NCI-H187 treated with DMSO at 0.1 percent for 48 hours (cell line): ENCODE measurements at regions not wholly inside any gene's neighbourhood (a gene's known extent, or its start where the extent isn't known, plus 50 kb on each side); places are given as distances from the start of the nearest gene placed in this dataset.
A peak's percentile ranks its signal among the peaks of the same experiment; 100 is the strongest.

ENCODE experiments used
- DNase-seq: peaks from one replicate; lab custom pipeline; 2025; lab: John Stamatoyannopoulos, UW

DNA sequence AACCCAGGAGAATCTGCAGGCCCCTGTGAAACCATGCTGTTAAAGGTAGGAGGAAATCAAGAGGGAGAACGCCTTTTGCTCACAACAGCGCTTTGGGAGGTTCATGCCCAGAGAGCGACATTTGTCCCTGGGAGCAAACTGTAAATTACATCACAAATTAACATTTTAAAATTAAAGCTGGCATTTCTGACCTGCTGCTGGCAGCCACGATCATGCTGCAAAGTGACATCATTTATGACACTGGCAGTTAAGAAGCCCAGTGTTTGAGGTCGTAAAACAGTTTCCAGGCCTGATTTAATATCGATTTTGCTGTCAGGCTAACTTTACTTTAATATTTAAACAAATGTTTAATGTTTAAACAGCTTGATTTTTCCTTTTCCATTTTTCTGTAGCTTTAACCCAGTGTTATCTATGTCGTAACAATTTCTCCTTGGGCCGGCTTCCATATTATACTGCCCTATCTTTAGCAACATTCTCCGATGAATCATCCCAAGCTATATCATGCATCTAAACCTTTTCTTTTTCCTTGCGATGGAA is 86.5 kb upstream of the NPVF start:
- no peak for DNase-seq

DNA sequence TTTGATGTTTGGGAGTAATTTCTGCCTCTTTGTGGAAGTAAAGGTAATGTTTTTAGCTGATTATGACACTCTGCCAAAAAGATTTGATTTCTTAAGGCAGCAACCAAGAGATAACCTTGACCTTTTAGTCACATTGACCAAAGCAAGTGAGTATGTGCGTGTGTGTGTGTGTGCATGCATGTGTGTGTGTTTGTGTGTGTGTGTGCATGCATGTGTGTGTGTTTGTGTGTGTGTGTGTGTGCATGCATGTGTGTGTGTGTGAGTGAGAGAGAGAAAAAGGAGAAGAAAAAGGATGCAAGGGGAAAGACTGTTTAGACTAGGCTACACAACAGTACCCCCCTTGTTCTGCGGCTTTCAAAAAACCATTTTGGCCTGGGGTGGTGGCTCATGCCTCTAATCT is 88.1 kb upstream of the NPVF start:
- no peak for DNase-seq

DNA sequence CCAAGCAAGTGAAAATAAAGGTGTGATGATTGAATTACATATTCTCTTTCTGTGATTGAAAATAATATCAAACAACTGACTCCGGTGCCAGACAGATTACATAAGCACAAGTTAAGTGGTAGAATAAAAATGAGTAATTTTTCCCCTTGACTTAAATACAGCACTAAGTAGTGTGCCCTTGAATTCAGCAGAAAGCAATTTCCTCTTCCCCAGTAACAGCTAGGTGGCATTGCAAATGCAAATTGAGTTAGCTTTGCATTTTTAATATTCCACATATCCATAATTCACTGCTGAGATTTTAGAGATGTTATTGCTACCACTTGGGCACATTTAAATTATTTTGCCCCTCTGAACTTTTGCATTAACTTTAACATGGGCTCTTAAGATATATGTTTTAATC is 89.8 kb upstream of the NPVF start:
- DNase-seq = no peak

DNA sequence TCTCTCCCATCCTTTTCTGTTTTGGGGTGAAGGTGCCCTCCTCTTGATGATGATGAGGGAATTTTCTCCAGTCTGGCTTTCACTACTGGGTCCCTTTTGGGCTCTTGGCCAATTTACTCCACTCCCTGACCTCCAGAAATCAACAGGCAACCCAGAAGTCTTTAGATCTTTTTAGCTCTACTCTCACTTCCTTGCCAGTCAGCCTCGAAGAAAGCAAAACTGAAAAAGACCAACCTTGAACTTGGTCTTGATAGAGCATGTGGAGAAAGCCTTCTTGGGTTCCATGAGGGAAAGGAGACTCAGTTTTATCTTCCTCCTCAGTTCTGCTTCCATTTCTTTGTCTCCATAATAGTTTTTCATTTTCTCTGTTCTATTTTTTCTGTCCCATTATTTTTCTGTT is 91.4 kb upstream of the NPVF start:
- no peak for DNase-seq

DNA sequence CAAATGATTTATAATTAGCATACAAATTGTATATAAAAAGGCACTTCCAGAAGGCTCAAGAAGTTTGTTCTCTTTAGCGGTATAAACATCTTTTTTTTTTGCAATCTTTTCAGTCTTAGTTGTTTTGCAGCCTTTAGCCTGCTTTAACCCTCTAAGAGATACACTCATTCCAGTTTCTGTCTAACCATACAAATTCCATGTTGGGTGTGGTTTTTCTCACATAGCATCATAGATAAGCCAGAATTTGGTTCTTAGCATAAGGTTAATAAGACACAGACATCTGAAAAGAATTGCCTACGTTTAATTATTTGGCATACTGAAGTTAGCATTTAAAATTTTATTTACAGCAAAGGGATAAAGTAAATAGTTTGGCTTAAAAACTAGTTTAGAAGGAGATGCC is 92.5 kb upstream of the NPVF start:
- DNase-seq = no peak

DNA sequence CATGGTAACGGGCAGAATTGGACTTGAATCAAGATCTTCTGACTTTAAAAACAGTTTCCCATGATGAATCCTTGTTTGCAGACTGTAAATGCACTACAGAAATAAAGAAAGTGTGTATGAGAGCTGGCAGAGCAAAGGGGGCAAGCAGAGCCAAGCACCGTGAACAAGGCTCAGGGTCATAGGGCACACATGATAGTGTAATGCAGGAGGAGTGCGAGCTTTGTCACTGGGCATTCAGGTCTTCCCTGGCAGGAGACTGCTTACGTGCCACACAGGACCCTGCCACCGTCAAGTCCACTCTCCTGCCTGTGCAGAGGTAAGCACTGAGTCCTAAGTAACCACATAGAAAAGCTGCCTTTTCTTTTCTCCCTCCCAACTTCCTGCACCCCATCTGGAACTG is 93.1 kb upstream of the NPVF start:
- DNase-seq = no peak

DNA sequence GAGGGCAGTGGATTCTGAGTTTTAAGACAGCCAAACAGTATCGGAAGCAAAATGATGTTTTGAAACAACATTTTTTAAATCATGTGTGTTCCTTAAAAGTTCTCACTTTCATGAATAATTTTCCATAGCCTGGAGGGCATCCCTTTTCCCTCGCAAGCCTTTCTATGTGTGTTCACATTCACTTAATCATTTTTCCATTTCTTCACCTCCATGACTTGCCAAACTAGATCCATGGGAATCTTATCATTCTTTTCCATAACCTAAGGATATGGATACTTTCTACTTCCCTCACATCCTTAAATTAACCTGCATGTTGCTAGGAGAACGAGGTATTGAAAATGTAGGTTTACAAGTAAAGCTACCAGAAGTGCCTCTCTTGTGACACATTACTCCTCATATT is 94.2 kb upstream of the NPVF start:
- DNase-seq = no peak

DNA sequence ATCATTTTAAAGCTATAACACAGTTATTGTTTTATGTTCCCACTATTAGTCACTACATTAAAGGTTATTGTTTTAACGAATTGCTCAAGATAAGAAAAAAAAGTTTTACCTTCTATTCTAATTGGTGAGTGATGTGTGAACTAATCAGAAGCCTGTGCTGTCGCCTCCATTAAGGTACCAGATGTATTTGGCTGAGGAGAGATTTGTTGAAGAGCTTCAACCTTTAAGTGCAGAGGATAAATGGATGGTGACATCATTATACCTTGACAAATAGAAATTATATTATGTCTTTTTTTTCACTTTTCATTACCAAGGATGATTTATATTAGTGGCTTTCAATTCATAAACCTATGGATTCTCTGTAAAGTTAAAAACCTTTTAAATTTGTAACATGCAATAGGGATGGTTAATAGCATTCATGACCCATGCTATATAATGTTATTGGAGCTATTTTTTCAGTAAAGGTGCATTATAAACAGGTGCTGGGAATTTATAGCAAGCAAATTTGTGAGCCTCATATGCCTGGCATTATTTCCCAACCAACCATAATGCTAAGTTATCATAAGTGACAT is 97.0 kb upstream of the NPVF start:
- no peak for DNase-seq

DNA sequence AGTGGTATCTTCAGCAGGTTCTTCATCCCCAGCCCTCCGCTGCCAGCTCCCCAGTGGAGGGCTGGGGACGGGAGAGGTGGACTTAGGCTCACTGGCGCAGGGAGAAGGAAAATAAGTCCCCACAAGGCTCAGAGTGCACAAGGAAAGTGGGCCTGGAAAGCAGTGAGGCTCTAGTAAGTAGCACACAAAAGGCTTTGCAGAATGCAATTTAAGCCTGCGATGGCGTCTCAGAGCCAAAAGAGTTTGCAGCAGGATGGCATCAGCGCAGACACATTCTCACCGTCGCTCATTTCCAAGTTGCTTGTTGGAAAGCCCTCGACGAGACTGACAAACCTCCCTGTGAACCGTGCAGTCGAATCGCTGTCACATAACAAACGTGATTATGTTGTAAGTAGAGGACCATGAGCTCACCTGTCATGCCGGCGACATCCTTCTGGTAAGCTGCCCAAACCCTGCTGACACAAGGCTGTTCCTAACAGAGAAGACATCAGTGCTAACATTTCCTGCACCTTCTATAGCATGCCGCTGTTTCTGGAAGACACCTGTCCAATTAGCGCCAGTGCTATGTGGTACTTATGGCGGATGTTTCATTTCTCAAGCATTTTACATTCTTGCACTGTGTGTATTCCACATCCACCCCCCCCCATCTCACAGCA is 98.3 kb upstream of the NPVF start:
- no peak for DNase-seq

DNA sequence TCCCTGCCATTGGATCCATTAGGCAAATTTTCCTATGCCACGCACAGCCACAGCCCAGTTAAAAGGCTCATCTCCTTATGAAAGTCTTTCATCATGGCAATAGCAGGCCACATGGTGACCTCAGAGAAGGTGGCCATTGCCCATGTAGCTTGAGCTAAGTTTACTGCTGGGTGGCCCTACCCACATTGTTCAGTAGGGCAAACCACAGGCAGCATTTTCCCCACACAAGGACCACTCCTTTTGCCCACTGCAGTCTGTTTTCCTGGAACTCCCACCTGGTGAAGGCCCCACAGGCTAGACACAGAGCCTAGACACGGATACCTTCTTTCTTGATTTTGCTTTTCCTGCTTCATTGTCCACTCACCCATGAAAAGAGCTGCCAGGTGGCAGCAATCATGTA is 101.5 kb upstream of the NPVF start:
- no peak for DNase-seq

DNA sequence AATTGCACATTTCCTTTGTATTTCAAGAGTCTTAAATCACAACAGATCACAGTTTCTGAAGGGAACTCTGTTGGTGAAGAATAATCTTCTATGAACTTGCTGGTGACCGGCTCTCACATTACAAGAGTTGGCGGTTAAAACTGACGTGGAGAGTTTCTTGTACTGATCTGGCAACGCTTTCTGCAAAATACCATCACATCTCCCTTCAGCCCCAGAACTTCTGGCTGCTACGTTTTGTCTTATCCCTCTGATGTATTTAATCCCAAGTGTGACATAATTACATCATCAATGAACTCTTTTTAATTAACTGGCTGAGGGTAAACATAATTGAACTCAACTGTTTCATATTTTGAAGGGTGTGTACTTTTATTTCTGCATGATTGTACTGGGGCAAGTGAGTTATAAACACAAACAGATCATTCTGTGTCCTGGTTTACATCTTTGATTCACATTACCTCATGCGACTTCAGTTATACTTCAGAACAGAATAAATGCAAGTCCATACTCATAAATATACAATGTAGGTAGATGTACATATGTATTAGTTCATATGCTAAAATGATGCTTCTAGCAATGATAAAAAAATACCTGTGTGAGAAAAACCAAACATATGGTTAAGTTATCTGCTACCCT is 105.1 kb upstream of the NPVF start:
- DNase-seq = no peak

DNA sequence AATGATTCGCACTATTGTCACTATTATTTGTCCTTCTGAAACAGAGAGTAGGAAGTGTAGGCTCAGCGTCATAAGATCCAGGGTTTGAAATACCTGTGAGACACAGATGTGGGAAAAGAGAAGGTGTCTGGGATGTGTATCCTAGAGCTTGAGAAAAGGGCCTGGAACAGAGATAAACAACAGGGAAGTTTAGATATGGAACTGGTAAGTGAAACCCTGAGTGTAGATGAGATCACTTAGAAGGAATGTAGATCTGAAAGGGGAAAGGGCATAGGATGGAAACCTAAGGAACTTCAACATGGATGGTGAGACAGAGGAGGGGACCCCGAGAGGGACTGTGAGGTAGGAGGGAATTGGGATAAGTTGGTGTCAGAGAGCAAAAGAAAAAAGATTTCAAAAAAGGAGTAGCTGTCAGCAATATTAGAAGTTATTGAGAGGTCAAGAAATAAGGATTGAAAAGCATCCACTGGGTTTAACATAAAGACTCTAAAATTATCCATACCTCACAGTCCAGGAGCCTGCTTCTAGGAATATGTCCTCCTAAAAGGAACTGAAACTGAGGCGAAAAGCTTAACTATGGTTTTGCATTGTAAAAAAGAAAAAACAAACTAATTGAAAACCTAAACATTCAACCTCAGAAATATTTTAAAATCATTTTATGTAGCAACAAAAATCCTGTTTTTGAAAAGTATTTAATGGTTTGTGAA is 119.2 kb upstream of the NPVF start:
- no peak for DNase-seq

DNA sequence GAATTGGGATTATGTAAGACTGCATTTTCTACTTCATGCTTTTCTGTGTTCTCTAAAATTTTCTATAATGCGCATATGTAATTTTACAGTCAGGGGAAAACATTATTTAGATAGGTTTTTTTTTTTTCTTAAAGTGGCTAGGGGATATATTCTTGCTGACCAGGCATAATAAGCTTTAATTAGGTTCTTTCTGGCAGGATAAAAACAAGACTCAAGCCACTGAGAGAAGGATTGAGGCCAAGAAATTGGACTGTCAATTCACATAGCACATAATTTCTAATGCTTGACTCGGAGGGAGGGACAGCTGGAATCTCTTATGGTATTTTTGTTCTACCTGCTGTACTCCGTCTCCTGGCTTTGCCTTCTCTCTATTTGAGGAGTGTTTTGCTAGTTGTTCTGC is 119.8 kb upstream of the NPVF start:
- DNase-seq = no peak

DNA sequence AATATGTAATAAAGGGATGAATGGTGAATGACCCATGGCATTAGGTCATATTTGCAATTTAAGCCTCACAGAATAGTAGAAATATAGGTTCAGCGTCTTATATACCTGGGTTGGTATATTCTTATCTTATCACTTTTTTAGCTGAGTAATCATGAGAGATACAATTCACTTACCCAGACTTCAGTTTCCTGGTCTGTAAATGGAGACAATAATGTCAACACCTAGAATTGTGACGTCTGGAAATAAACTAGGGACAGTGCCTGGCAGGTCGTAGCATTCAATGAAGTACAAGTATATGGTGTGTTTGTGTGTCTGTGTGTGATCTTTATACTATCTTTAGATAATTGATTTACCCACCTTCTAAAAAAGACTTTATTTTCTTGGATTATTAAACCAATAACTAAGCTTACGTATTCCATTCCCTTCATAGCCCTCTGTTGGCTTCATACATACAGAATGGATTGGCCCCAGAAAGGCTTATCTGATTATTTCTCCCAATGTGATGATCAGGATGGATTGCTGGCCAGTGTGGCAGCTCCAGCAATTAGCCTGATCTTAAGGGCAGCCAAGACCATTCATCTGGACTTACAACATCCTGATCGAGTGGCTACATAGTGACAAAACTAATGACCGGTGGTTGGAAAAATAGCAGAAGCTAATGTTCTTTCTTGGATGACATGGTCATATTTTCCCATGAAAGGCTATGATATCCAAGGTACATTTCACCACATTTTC is 121.2 kb upstream of the NPVF start:
- DNase-seq = no peak

DNA sequence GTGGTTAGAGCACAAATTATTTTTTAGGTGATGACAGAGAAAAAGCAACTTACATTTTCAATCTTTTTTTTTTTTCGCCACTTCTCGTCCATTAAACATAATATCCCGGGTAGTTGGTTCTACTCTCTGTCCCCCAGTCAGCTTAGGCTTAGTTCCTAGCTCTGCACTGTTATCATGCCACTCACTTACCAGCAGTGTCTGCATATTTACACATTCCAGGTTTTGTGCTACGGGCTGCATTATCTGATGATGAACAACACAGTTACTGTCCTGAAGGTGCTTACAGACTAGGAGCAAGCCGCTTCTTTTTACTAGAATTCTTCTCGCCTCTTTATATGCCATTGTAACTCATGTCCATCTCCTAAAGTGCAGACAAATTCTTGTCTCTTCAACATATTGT is 121.8 kb upstream of the NPVF start:
- no peak for DNase-seq

DNA sequence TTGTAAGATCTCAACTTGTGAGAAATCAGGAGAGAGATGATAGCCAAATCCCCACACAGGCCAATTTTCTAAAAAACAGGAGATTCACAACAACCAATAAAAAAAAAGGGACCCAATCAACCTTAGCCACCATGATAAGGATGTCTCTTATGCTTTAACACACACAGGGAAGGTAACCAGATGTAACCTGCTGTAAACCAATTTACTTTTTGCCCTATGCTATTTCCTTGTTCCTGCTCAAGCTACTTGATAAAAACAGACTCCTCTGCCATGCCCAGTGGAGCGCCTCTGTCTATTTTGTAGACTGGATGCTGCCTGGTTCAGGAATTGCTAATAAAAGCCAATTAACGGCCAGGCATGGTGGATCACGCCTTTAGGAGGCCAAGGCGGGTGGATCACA is 123.5 kb upstream of the NPVF start:
- DNase-seq = no peak

DNA sequence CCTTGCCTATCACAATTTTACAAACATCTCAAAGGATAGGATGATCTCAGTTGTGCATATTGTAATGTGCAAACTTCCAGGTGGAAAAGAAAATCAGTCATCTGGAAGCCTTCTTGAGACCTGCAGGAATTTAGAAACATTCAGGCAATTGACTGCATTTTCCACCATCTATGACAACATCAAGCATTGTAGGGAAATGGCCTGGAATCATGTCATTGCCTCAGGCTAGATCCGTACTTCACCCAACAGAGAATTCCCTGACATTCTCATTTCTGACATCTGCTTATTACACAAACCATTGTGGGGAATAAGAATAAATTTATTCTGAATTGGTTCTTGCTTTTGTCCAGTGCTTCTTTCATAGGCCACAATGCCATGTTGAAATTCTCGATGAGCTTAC is 124.9 kb upstream of the NPVF start:
- no peak for DNase-seq

DNA sequence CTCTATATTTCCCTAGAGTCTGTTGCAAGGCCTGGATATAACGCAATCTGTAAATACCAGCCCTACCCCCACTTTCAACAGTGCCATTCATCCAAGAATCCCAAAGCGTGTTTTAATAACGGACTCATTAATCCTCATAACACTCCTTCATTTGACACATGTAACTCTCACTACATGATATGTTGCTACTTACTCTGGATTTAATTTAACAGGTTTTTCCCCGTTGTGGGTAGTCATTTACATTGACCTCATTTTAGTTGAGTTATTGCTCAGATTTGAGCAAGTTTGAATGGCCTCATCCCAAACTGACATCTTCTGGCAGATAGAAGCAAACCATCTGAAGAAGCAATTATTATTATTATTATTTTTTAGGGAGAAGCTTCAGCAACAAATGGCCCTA is 125.4 kb upstream of the NPVF start:
- no peak for DNase-seq

DNA sequence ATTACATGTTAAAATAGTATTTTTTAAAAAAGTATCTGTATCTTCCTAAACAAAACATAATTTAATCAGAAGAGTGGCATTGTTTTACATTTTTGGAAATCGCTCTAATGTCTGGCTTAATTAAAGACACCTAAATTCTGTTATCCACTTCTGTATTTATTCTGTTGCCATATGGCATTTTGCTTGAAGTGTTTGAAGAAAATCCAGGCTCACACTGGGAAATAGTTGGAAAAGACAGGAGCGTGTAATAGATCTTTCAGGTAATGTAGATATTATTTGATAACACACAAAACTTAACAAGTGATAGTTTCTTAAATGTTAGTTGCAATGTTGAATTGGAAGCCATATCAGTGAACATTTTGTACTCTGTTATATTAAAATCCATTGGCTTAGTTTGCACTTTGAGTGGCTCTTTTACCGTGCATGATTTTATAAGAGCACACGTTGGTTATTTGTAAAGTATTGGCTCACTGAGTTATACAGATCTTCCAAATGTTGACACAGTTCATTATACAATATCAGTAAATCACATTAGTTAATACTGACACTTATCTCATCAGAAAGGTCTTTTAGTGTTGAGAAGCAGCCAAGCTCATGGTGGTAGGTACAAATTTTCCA is 128.4 kb upstream of the NPVF start:
- DNase-seq = no peak

DNA sequence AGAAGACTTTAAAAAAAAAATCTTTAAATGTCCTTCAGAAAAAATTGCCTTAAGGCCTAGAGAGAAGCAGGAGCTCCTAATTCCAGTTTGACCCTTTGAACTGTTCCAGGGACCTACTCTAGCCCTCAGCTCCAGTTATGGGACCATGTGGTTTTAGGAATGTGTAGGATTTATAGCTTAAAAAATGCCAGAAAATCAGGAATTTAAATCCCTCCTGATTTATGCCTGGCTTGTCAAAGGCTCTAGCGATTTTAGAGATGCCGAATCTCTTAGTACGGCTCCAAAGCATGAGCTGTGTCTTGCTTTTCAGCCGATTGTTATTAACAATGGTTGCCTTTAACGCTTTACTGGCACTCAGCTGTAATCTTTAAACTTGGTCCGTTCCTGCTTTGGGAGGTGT is 130.6 kb upstream of the NPVF start:
- no peak for DNase-seq

DNA sequence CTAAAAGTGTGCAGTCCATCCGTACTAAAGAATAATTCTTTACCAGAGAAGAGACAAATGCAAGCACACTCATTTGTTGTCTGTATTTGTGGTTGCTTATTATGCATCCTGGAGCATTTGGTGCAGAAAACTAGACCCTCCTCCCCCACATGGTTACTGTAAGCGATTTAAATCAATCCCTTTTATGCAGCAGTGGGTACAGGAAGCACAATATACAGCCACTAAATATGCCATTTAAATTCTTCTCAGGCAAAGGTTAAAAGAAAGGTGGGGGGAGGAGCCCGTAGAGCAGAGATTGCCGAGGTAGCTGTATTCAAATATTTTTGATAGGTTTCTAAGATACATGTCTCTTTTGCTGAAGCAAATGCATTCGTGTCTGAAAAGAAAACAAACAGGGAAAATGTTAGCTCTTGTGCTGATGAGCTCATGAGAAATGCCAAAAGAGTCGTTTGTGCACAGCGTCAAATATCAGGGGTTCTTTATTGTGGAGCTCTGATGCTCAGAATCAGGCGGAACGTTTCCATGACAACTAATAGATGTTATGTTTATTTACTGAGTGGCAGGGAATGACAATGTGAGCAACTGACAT is 131.3 kb upstream of the NPVF start:
- peak; percentile 89 for DNase-seq

DNA sequence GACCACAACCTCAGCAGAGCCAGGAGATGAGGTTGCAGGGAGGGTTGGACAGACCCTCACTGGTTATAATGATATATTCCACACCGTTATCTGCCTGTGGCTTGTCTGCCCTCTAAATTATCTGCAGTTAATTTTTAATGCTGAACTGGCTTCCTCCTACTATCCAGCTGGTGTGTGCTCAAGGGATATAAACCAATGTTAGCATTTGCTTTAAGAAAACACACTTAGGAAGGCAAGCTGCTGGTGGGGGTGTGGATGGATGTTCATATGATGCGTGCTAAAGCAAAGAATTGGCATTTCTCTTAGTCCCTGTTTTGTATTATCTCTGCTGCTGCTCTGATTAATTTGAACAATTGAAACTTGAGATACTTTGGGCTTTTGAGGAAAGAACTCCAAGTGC is 132.2 kb upstream of the NPVF start:
- peak; percentile 29 for DNase-seq
